ENCODE measurements at regions not wholly inside any gene's neighbourhood (a gene's known extent, or its start where the extent isn't known, plus 50 kb on each side); places are given as distances from the start of the nearest gene placed in this dataset.

GRCh38 chr16:61261315-61261714, 774.9 kb downstream of the CDH8 start:
- TF ChIP-seq EZH2 (IDR thresholded peaks at IDR 0.05; ENCODE audit: insufficient read depth, poor library complexity, severe bottlenecking) (no peak), EZH2phosphoT487 (IDR thresholded peaks at IDR 0.05; ENCODE audit: insufficient read depth, low read depth) (no peak)
